Glutamatergic neuron (in vitro differentiated cells): ENCODE measurements at regions not wholly inside any gene's neighbourhood (a gene's known extent, or its start where the extent isn't known, plus 50 kb on each side); places are given as distances from the start of the nearest gene placed in this dataset.

Experiments
- DNase-seq: peaks from one replicate; pipeline ENCODE4 v3.0.0; 2022
- H3K27ac Mint-ChIP-seq: one replicate; pipeline ENCODE4 v1.8.0; 2020; ENCODE audit warnings: mild to moderate bottlenecking, mixed read lengths, inconsistent platforms; ENCODE audit not compliant: unreplicated experiment
- H3K27me3 Mint-ChIP-seq: one replicate; pipeline ENCODE4 v1.8.0; 2020; ENCODE audit warnings: mild to moderate bottlenecking, moderate library complexity, mixed read lengths, inconsistent platforms; ENCODE audit not compliant: unreplicated experiment
- H3K36me3 Mint-ChIP-seq: one replicate; pipeline ENCODE4 v1.8.0; 2020; ENCODE audit warnings: mild to moderate bottlenecking, mixed read lengths, inconsistent platforms; ENCODE audit not compliant: unreplicated experiment
- H3K4me1 Mint-ChIP-seq: one replicate; pipeline ENCODE4 v1.8.0; 2020; ENCODE audit warnings: mild to moderate bottlenecking, low read depth, mixed read lengths, inconsistent platforms; ENCODE audit not compliant: unreplicated experiment
- H3K4me3 Mint-ChIP-seq: one replicate; pipeline ENCODE4 v1.8.0; 2020; ENCODE audit warnings: mild to moderate bottlenecking, mixed read lengths, inconsistent platforms; ENCODE audit not compliant: unreplicated experiment
- H3K9me3 Mint-ChIP-seq: one replicate; pipeline ENCODE4 v1.8.0; 2020; ENCODE audit warnings: mild to moderate bottlenecking, moderate library complexity, mixed read lengths, inconsistent platforms; ENCODE audit not compliant: unreplicated experiment
- CTCF ChIP-seq: fragments of 200-600 bp; sonication (generic); IDR thresholded peaks from one replicate; pipeline ENCODE4 v1.5.0; 2021; ENCODE audit not compliant: partially characterized antibody, unreplicated experiment

GRCh38 chr4:79688691-79689090 is 280.7 kb upstream of the GK2 start:
- no peak for TF ChIP-seq CTCF
- DNase-seq: no peak
- no peak overlapping the region for H3K4me3 Mint-ChIP-seq
- H3K36me3 Mint-ChIP-seq: peaks cover under 1% of the 10 kb centered on the region
- H3K9me3 Mint-ChIP-seq: peaks cover 1% of the 10 kb centered on the region
- H3K27me3 Mint-ChIP-seq: peaks cover 2% of the 10 kb centered on the region
- no peak overlapping the region for H3K27ac Mint-ChIP-seq
- peaks cover 9% of the 10 kb centered on the region for H3K4me1 Mint-ChIP-seq

GRCh38 chr4:79687006-79687405 is 279.0 kb upstream of the GK2 start:
- H3K4me1 Mint-ChIP-seq: peaks cover 9% of the 10 kb centered on the region
- H3K27me3 Mint-ChIP-seq: peaks cover 2% of the 10 kb centered on the region
- no peak for DNase-seq
- H3K4me3 Mint-ChIP-seq: peak overlapping the region; percentile 47
- H3K27ac Mint-ChIP-seq: no peak overlapping the region
- TF ChIP-seq CTCF: no peak
- H3K9me3 Mint-ChIP-seq: no peaks in the 10 kb centered on the region
- no peaks in the 10 kb centered on the region for H3K36me3 Mint-ChIP-seq

- no peak for TF ChIP-seq CTCF
- H3K9me3 Mint-ChIP-seq: no peaks in the 10 kb centered on the region
Observed at GRCh38 chr4:79685542-79685941, 277.5 kb upstream of the GK2 start.

GRCh38 chr4:79684516-79684915 is 276.5 kb upstream of the GK2 start:
- no peak for DNase-seq
- H3K27ac Mint-ChIP-seq: no peak overlapping the region
- H3K4me1 Mint-ChIP-seq: peaks cover 9% of the 10 kb centered on the region
- H3K36me3 Mint-ChIP-seq: no peaks in the 10 kb centered on the region
- H3K27me3 Mint-ChIP-seq: peaks cover 2% of the 10 kb centered on the region
- no peak overlapping the region for H3K4me3 Mint-ChIP-seq
- H3K9me3 Mint-ChIP-seq: no peaks in the 10 kb centered on the region
- TF ChIP-seq CTCF: no peak

More at GRCh38 chr4:79685542-79685941, 277.5 kb upstream of the GK2 start:
- Mint-ChIP-seq H3K4me1 (peaks cover 9% of the 10 kb centered on the region), H3K27me3 (peaks cover 2% of the 10 kb centered on the region), H3K4me3 (no peak overlapping the region), H3K36me3 (no peaks in the 10 kb centered on the region), H3K27ac (no peak overlapping the region)
- DNase-seq: no peak

GRCh38 chr4:79682801-79683530 is 274.9 kb upstream of the GK2 start:
- peaks cover 2% of the 10 kb centered on the region for H3K27me3 Mint-ChIP-seq
- peaks cover 9% of the 10 kb centered on the region for H3K4me1 Mint-ChIP-seq
- DNase-seq: no peak
- no peaks in the 10 kb centered on the region for H3K9me3 Mint-ChIP-seq
- H3K4me3 Mint-ChIP-seq: no peak overlapping the region
- no peaks in the 10 kb centered on the region for H3K36me3 Mint-ChIP-seq
- no peak for TF ChIP-seq CTCF
- H3K27ac Mint-ChIP-seq: no peak overlapping the region
